PFSK-1 (cell line): ENCODE measurements at regions not wholly inside any gene's neighbourhood (a gene's known extent, or its start where the extent isn't known, plus 50 kb on each side); places are given as distances from the start of the nearest gene placed in this dataset.

ENCODE experiments used
- FOXP2 ChIP-seq: optimal IDR thresholded peaks from 2 replicates; pipeline ENCODE3; 2011; ENCODE audit warnings: borderline replicate concordance, control low read depth, inconsistent platforms; ENCODE audit not compliant: insufficient read depth; ENCODE audit errors: extremely low read length, extremely low read depth
- POLR2AphosphoS5 ChIP-seq: IDR thresholded peaks from 2 replicates; pipeline ENCODE4 v1.6.1; 2012; ENCODE audit warnings: low read depth, mild to moderate bottlenecking, control low read depth, low read length, moderate library complexity
- SIN3A ChIP-seq: IDR thresholded peaks from 2 replicates; pipeline ENCODE4 v1.6.1; 2012; ENCODE audit warnings: mild to moderate bottlenecking, low read length, moderate library complexity, borderline replicate concordance; ENCODE audit not compliant: insufficient read depth
- TAF1 ChIP-seq: IDR thresholded peaks from 2 replicates; pipeline ENCODE4 v1.6.1; 2012; ENCODE audit warnings: low read length, control low read depth, borderline replicate concordance; ENCODE audit not compliant: insufficient read depth
- TF ChIP-seq, protein P1 (sequence below), 2 experiments: IDR thresholded peaks; 2 replicates each; pipeline versions ENCODE4 v1.6.1 to v1.8.0; 2011 to 2012; ENCODE audit warnings: low read depth in 2 of 2, low read length in 2 of 2, control low read depth in 1 of 2, inconsistent platforms in 1 of 2, mild to moderate bottlenecking in 1 of 2, moderate library complexity in 1 of 2; ENCODE audit not compliant: insufficient read depth in 1 of 2

DNA sequence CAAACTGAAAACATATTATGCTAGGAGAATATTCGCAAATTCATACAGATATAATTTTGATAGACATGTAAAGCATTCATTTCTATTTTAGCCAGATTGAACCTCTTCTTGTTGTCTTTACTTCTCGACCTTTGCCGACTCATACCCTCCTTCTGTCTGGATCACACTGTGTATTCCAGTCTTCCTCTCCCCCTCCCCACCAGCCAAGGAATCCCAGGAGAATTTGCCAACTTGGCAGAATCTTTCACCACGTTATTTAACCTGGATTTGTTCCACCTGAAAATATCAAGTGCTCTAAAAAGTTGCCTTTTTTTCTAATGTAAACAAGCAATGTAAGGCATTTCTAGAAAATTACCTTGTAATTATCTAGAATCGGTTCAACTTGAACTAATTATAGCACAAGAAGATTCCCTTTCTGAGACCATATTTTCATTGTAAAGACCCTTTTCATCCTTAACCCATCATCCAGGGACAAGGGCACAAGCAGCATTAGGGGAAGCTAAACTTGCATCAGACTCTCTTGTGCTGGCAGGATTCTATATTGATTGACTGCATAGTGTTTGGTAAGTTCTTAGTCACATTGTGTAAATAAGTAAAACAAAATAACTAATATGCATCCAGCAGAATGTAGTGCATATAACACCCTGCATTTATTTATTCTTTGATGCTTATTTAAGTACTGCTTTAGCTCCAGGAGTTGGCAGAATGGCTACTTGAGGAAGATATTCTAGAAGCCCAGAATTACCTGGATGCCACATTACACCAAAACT lies 1328.7 kb upstream of the NXPH2 start:
- TF ChIP-seq, protein P1, sequence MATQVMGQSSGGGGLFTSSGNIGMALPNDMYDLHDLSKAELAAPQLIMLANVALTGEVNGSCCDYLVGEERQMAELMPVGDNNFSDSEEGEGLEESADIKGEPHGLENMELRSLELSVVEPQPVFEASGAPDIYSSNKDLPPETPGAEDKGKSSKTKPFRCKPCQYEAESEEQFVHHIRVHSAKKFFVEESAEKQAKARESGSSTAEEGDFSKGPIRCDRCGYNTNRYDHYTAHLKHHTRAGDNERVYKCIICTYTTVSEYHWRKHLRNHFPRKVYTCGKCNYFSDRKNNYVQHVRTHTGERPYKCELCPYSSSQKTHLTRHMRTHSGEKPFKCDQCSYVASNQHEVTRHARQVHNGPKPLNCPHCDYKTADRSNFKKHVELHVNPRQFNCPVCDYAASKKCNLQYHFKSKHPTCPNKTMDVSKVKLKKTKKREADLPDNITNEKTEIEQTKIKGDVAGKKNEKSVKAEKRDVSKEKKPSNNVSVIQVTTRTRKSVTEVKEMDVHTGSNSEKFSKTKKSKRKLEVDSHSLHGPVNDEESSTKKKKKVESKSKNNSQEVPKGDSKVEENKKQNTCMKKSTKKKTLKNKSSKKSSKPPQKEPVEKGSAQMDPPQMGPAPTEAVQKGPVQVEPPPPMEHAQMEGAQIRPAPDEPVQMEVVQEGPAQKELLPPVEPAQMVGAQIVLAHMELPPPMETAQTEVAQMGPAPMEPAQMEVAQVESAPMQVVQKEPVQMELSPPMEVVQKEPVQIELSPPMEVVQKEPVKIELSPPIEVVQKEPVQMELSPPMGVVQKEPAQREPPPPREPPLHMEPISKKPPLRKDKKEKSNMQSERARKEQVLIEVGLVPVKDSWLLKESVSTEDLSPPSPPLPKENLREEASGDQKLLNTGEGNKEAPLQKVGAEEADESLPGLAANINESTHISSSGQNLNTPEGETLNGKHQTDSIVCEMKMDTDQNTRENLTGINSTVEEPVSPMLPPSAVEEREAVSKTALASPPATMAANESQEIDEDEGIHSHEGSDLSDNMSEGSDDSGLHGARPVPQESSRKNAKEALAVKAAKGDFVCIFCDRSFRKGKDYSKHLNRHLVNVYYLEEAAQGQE (IDR thresholded peaks at IDR 0.05; ENCODE audit: insufficient read depth in 1 of 2, low read depth in 2 of 2, low read length in 2 of 2): no peak
- TF ChIP-seq SIN3A (no peak), TAF1 (no peak), FOXP2 (no peak), POLR2AphosphoS5 (no peak)

DNA sequence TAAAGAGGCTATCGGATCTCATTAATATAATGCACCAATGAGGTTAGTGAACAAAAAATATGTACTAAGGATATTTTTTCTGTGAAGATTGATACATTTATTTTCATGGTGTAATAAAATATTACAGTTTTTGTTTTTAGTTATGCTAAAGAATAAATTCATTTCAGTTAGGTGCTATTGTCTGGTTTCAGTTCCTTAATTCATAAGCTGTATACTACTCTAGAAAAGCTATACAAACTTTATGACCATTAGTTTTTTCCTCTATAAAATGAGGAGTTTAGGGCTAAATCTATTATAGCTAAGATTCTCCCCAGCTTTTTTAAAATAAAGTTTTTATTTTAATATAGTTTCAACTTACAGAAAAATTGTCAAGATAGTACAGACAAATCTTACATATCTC lies 1311.7 kb upstream of the NXPH2 start:
- TF ChIP-seq TAF1: no peak
- TF ChIP-seq POLR2AphosphoS5: no peak
- TF ChIP-seq SIN3A: no peak
- TF ChIP-seq FOXP2: no peak
- TF ChIP-seq, protein P1 (IDR thresholded peaks at IDR 0.05; ENCODE audit: insufficient read depth in 1 of 2, low read depth in 2 of 2, low read length in 2 of 2): no peak

DNA sequence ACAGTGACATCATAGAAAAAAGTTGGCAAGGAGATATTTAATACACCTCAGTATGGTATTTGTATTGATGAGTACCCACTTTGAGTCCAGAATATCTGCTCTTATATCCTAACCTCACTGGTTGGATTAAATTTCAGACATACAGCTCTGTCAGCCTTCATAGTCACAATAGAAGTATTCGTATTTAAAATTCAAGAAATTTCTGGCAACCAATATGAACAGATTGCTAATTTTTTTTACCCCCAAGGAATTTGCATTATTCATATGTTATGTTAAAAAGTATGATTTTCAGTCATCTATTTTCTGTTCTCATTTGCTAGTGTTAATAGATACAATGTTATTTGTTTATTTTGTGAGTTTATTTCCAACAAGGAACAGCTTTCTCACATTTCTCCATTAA lies 1306.8 kb upstream of the NXPH2 start:
- TF ChIP-seq POLR2AphosphoS5: no peak
- TF ChIP-seq FOXP2: no peak
- TF ChIP-seq, protein P1 (IDR thresholded peaks at IDR 0.05; ENCODE audit: insufficient read depth in 1 of 2, low read depth in 2 of 2, low read length in 2 of 2): no peak
- TF ChIP-seq SIN3A: no peak
- no peak for TF ChIP-seq TAF1

DNA sequence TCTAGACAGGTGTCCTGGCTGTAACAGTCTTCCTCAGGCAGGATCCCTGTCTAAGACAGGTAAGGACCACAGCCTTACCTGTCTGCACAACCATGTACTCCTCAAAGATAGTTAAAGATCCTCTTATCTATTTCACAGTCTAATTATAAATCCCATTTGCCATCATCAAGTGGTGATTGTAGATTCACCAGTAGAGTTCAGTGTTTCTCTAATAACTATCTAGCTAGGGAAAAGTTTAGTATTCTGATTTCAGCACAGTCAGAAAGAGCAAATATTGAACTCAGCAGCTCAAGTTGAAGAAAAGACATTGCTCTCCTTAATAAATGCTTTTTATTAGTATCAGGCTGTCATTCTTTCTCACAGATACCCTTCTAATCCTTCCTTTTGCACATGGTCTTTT lies 1305.5 kb upstream of the NXPH2 start:
- no peak for TF ChIP-seq FOXP2
- TF ChIP-seq POLR2AphosphoS5: no peak
- no peak for TF ChIP-seq SIN3A
- TF ChIP-seq TAF1: no peak
- TF ChIP-seq, protein P1 (IDR thresholded peaks at IDR 0.05; ENCODE audit: insufficient read depth in 1 of 2, low read depth in 2 of 2, low read length in 2 of 2): no peak

DNA sequence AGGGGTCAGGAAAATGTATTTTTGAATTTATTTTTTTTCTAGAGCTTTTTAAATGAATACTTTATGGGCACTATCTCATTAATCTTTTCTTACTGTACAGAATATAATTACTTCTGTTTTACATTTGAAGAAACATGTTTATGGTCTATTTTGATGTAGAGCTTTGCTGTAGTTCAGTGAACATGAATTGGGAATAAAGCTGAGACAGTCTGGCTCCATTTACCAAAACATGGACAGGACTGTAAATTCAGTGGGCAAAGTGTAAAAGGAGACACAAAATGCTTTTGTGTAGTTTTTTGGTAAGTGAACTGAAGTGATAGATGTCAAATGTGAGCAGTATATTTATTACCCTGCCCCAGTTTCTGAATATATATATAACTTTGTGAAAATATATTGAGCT lies 1298.8 kb upstream of the NXPH2 start:
- TF ChIP-seq, protein P1 (IDR thresholded peaks at IDR 0.05; ENCODE audit: insufficient read depth in 1 of 2, low read depth in 2 of 2, low read length in 2 of 2): no peak
- no peak for TF ChIP-seq TAF1
